ENCODE measurements at regions not wholly inside any gene's neighbourhood (a gene's known extent, or its start where the extent isn't known, plus 50 kb on each side); places are given as distances from the start of the nearest gene placed in this dataset.

- Histone ChIP-seq H3K36me3 (replicated peaks; ENCODE audit: insufficient read depth, low read depth) (no peaks in the 10 kb centered on the region), H3K27ac (no peak overlapping the region), H3K79me2 (no peaks in the 10 kb centered on the region), H3K4me1 (ENCODE audit: insufficient read depth) (no peaks in the 10 kb centered on the region), H3K4me3 (no peak overlapping the region), H4K20me1 (ENCODE audit: insufficient read depth, poor library complexity, severe bottlenecking) (no peaks in the 10 kb centered on the region), H3K27me3 (no peaks in the 10 kb centered on the region), H3K9me3 (ENCODE audit: low read depth) (no peaks in the 10 kb centered on the region), H3K9me2 (replicated peaks; ENCODE audit: insufficient read depth) (no peaks in the 10 kb centered on the region), H3K4me2 (no peak overlapping the region), H2AFZ (no peak overlapping the region)
- DNase-seq (ENCODE audit: low spot score): no peak
- WGBS (ENCODE audit: low lambda C conversion rate, missing lambda C conversion rate): 90% methylated on average over 3 of the region's 3 CpGs
- no peak for TF ChIP-seq EZH2 (IDR thresholded peaks at IDR 0.05; ENCODE audit: borderline replicate concordance)
- no peak for TF ChIP-seq EZH2phosphoT487 (IDR thresholded peaks at IDR 0.05; ENCODE audit: low read depth, severe bottlenecking, unreplicated experiment)
- TF ChIP-seq CTCF (IDR thresholded peaks at IDR 0.05; ENCODE audit: poor library complexity): no peak
Measured at GRCh38 chr9:87353301-87353700, 144.4 kb upstream of the DAPK1 start.

GRCh38 chr9:87354147-87354546 is 143.5 kb upstream of the DAPK1 start:
- Histone ChIP-seq H3K79me2 (no peaks in the 10 kb centered on the region), H3K4me2 (peak overlapping the region; percentile 9), H3K4me3 (no peak overlapping the region), H4K20me1 (ENCODE audit: insufficient read depth, poor library complexity, severe bottlenecking) (no peaks in the 10 kb centered on the region), H3K27me3 (no peaks in the 10 kb centered on the region), H2AFZ (no peak overlapping the region), H3K9me3 (ENCODE audit: low read depth) (no peaks in the 10 kb centered on the region), H3K4me1 (ENCODE audit: insufficient read depth) (no peaks in the 10 kb centered on the region), H3K27ac (no peak overlapping the region), H3K9me2 (replicated peaks; ENCODE audit: insufficient read depth) (no peaks in the 10 kb centered on the region), H3K36me3 (replicated peaks; ENCODE audit: insufficient read depth, low read depth) (no peaks in the 10 kb centered on the region)
- WGBS (ENCODE audit: low lambda C conversion rate, missing lambda C conversion rate): 48% methylated on average over 1 of the region's 1 CpG
- DNase-seq (ENCODE audit: low spot score): no peak
- TF ChIP-seq EZH2phosphoT487 (IDR thresholded peaks at IDR 0.05; ENCODE audit: low read depth, severe bottlenecking, unreplicated experiment) (no peak), CTCF (IDR thresholded peaks at IDR 0.05; ENCODE audit: poor library complexity) (no peak), EZH2 (IDR thresholded peaks at IDR 0.05; ENCODE audit: borderline replicate concordance) (no peak)

GRCh38 chr9:87357600-87357999 is 140.1 kb upstream of the DAPK1 start:
- H2AFZ ChIP-seq: no peak overlapping the region
- no peaks in the 10 kb centered on the region for H4K20me1 ChIP-seq (ENCODE audit: insufficient read depth, poor library complexity, severe bottlenecking)
- no peaks in the 10 kb centered on the region for H3K36me3 ChIP-seq (replicated peaks; ENCODE audit: insufficient read depth, low read depth)
- no peak overlapping the region for H3K4me3 ChIP-seq
- no peaks in the 10 kb centered on the region for H3K9me2 ChIP-seq (replicated peaks; ENCODE audit: insufficient read depth)
- TF ChIP-seq CTCF (IDR thresholded peaks at IDR 0.05; ENCODE audit: poor library complexity) (no peak), EZH2phosphoT487 (IDR thresholded peaks at IDR 0.05; ENCODE audit: low read depth, severe bottlenecking, unreplicated experiment) (no peak), EZH2 (IDR thresholded peaks at IDR 0.05; ENCODE audit: borderline replicate concordance) (no peak)
- no peak overlapping the region for H3K27ac ChIP-seq
- DNase-seq (ENCODE audit: low spot score): no peak
- no peak overlapping the region for H3K4me2 ChIP-seq
- H3K27me3 ChIP-seq: no peaks in the 10 kb centered on the region
- 100% methylated on average over 1 of the region's 1 CpG for WGBS (ENCODE audit: low lambda C conversion rate, missing lambda C conversion rate)
- H3K79me2 ChIP-seq: no peaks in the 10 kb centered on the region
- H3K4me1 ChIP-seq (ENCODE audit: insufficient read depth): no peaks in the 10 kb centered on the region
- H3K9me3 ChIP-seq (ENCODE audit: low read depth): no peaks in the 10 kb centered on the region

GRCh38 chr9:87359264-87359663 is 138.4 kb upstream of the DAPK1 start:
- H3K79me2 ChIP-seq: no peaks in the 10 kb centered on the region
- no peaks in the 10 kb centered on the region for H3K4me1 ChIP-seq (ENCODE audit: insufficient read depth)
- H3K27me3 ChIP-seq: no peaks in the 10 kb centered on the region
- no peaks in the 10 kb centered on the region for H4K20me1 ChIP-seq (ENCODE audit: insufficient read depth, poor library complexity, severe bottlenecking)
- no peaks in the 10 kb centered on the region for H3K9me2 ChIP-seq (replicated peaks; ENCODE audit: insufficient read depth)
- H3K36me3 ChIP-seq (replicated peaks; ENCODE audit: insufficient read depth, low read depth): no peaks in the 10 kb centered on the region
- H2AFZ ChIP-seq: no peak overlapping the region
- H3K4me2 ChIP-seq: no peak overlapping the region
- DNase-seq (ENCODE audit: low spot score): no peak
- no peaks in the 10 kb centered on the region for H3K9me3 ChIP-seq (ENCODE audit: low read depth)
- TF ChIP-seq CTCF (IDR thresholded peaks at IDR 0.05; ENCODE audit: poor library complexity) (no peak), EZH2phosphoT487 (IDR thresholded peaks at IDR 0.05; ENCODE audit: low read depth, severe bottlenecking, unreplicated experiment) (no peak), EZH2 (IDR thresholded peaks at IDR 0.05; ENCODE audit: borderline replicate concordance) (no peak)
- H3K27ac ChIP-seq: no peak overlapping the region
- H3K4me3 ChIP-seq: no peak overlapping the region
